ENCODE measurements at regions not wholly inside any gene's neighbourhood (a gene's known extent, or its start where the extent isn't known, plus 50 kb on each side); places are given as distances from the start of the nearest gene placed in this dataset.

GRCh38 chr15:36109943-36110658, 469.3 kb upstream of the CDIN1 start:
- H4K20me1 ChIP-seq (ENCODE audit: insufficient read depth): no peaks in the 10 kb centered on the region
- CTCF ChIA-PET: no interaction called here
- no peak overlapping the region for H3K4me3 ChIP-seq (replicated peaks in 1 of 2; ENCODE audit: low read depth in 1 of 2, low read length in 2 of 2)
- H2AFZ ChIP-seq (ENCODE audit: low read depth, low read length, poor library complexity, severe bottlenecking): no peak overlapping the region
- no peaks in the 10 kb centered on the region for H3K9me2 ChIP-seq (ENCODE audit: insufficient read depth)
- H3K9me3 ChIP-seq (ENCODE audit: control insufficient read depth in 1 of 2, insufficient read depth in 1 of 2, low read depth in 1 of 2, low read length in 2 of 2): no peaks in the 10 kb centered on the region
- TF ChIP-seq, protein P1, sequence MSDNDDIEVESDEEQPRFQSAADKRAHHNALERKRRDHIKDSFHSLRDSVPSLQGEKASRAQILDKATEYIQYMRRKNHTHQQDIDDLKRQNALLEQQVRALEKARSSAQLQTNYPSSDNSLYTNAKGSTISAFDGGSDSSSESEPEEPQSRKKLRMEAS (IDR thresholded peaks at IDR 0.05): no peak
- TF ChIP-seq EGR1 (IDR thresholded peaks at IDR 0.05; ENCODE audit: low read depth): no peak
- TF ChIP-seq RAD21 (IDR thresholded peaks at IDR 0.05; ENCODE audit: low read depth): no peak
- no peak for TF ChIP-seq POLR2AphosphoS5 (IDR thresholded peaks at IDR 0.05; ENCODE audit: low read depth, low read length)
- no peak for TF ChIP-seq CBX3 (IDR thresholded peaks at IDR 0.05; ENCODE audit: low read depth)
- H3K4me2 ChIP-seq (ENCODE audit: low read length): no peak overlapping the region
- no peaks in the 10 kb centered on the region for H3K4me1 ChIP-seq (ENCODE audit: control insufficient read depth in 1 of 2, insufficient read depth in 2 of 2, low read length in 2 of 2)
- H3K79me2 ChIP-seq (ENCODE audit: insufficient read depth, low read length): no peaks in the 10 kb centered on the region
- no peak overlapping the region for H3K9ac ChIP-seq (ENCODE audit: low read length)
- no peak overlapping the region for H3K27ac ChIP-seq (ENCODE audit: low read depth, low read length)
- DNase-seq (ENCODE audit: low read depth, low spot score) (no peak), ATAC-seq (no peak)
- H3K27me3 ChIP-seq (ENCODE audit: insufficient read depth, low read length): no peaks in the 10 kb centered on the region
- BruUV-seq (replicated peaks): no TSS peak
- POLR2A ChIA-PET: no interaction called here
- H3K36me3 ChIP-seq (ENCODE audit: control insufficient read depth in 1 of 2, insufficient read depth in 2 of 2, low read length in 2 of 2): no peaks in the 10 kb centered on the region
- intact Hi-C loops (cut with micrococcal nuclease): no loop called here
- RAD21 ChIA-PET (ENCODE audit: low non-redundant PET in 1 of 2, low total read pairs in 2 of 2, uncharacterized antibody in 2 of 2, unreplicated experiment in 2 of 2): no interaction called here

- RAD21 ChIA-PET (ENCODE audit: low non-redundant PET in 1 of 2, low total read pairs in 2 of 2, uncharacterized antibody in 2 of 2, unreplicated experiment in 2 of 2): no interaction called here
- BruUV-seq (replicated peaks): no TSS peak
- H3K9me3 ChIP-seq (ENCODE audit: control insufficient read depth in 1 of 2, insufficient read depth in 1 of 2, low read depth in 1 of 2, low read length in 2 of 2): no peaks in the 10 kb centered on the region
- no peak overlapping the region for H3K27ac ChIP-seq (ENCODE audit: low read depth, low read length)
- no peaks in the 10 kb centered on the region for H3K79me2 ChIP-seq (ENCODE audit: insufficient read depth, low read length)
- POLR2A ChIA-PET: no interaction called here
- H3K36me3 ChIP-seq (ENCODE audit: control insufficient read depth in 1 of 2, insufficient read depth in 2 of 2, low read length in 2 of 2): no peaks in the 10 kb centered on the region
- intact Hi-C loops (cut with micrococcal nuclease): no loop called here
- no peaks in the 10 kb centered on the region for H3K4me1 ChIP-seq (ENCODE audit: control insufficient read depth in 1 of 2, insufficient read depth in 2 of 2, low read length in 2 of 2)
- DNase-seq (ENCODE audit: low read depth, low spot score) (no peak), ATAC-seq (no peak)
- no peak overlapping the region for H2AFZ ChIP-seq (ENCODE audit: low read depth, low read length, poor library complexity, severe bottlenecking)
- H4K20me1 ChIP-seq (ENCODE audit: insufficient read depth): no peaks in the 10 kb centered on the region
- no peak overlapping the region for H3K4me2 ChIP-seq (ENCODE audit: low read length)
- no peak overlapping the region for H3K4me3 ChIP-seq (replicated peaks in 1 of 2; ENCODE audit: low read depth in 1 of 2, low read length in 2 of 2)
- no peaks in the 10 kb centered on the region for H3K9me2 ChIP-seq (ENCODE audit: insufficient read depth)
- H3K27me3 ChIP-seq (ENCODE audit: insufficient read depth, low read length): no peaks in the 10 kb centered on the region
- CTCF ChIA-PET: no interaction called here
- TF ChIP-seq EZH2 (IDR thresholded peaks at IDR 0.05) (no peak), SIN3A (IDR thresholded peaks at IDR 0.05; ENCODE audit: low read depth) (no peak), EGR1 (IDR thresholded peaks at IDR 0.05; ENCODE audit: low read depth) (no peak), RAD21 (IDR thresholded peaks at IDR 0.05; ENCODE audit: low read depth) (no peak), CEBPB (IDR thresholded peaks at IDR 0.05; ENCODE audit: low read depth) (no peak), YY1 (IDR thresholded peaks at IDR 0.05; ENCODE audit: extremely low read depth, insufficient replicate concordance, low read depth, low read length) (no peak), REST (IDR thresholded peaks at IDR 0.05; ENCODE audit: low read depth) (no peak), TCF7L2 (IDR thresholded peaks at IDR 0.05; ENCODE audit: borderline replicate concordance, extremely low read depth, insufficient read depth, insufficient read length) (no peak), ZFX (IDR thresholded peaks at IDR 0.05) (no peak), ZNF274 (IDR thresholded peaks at IDR 0.05; ENCODE audit: low read depth, low read length) (no peak), EZH2phosphoT487 (IDR thresholded peaks at IDR 0.05; ENCODE audit: borderline replicate concordance) (no peak)
- TF ChIP-seq, protein P1 (IDR thresholded peaks at IDR 0.05): no peak
- no peak overlapping the region for H3K9ac ChIP-seq (ENCODE audit: low read length)
Measured at GRCh38 chr15:36110659-36110993, 468.8 kb upstream of the CDIN1 start.

Data from HCT116 (cell line).